Endothelial cell (in vitro differentiated cells): ENCODE measurements at regions not wholly inside any gene's neighbourhood (a gene's known extent, or its start where the extent isn't known, plus 50 kb on each side); places are given as distances from the start of the nearest gene placed in this dataset.

Experiments used
- DNase-seq: peaks from one replicate; pipeline ENCODE4 v3.0.0; 2021; ENCODE audit warnings: low spot score
- H3K27ac Mint-ChIP-seq: one replicate; pipeline ENCODE4 v1.8.0; 2021; ENCODE audit warnings: mixed read lengths, inconsistent platforms; ENCODE audit not compliant: unreplicated experiment
- H3K27me3 Mint-ChIP-seq: one replicate; pipeline ENCODE4 v1.8.0; 2021; ENCODE audit warnings: mild to moderate bottlenecking, moderate library complexity, mixed read lengths, inconsistent platforms; ENCODE audit not compliant: unreplicated experiment
- H3K36me3 Mint-ChIP-seq: one replicate; pipeline ENCODE4 v1.8.0; 2021; ENCODE audit warnings: mild to moderate bottlenecking, low read depth, mixed read lengths, inconsistent platforms; ENCODE audit not compliant: unreplicated experiment
- H3K4me1 Mint-ChIP-seq: one replicate; pipeline ENCODE4 v1.8.0; 2021; ENCODE audit warnings: mild to moderate bottlenecking, mixed read lengths, inconsistent platforms; ENCODE audit not compliant: unreplicated experiment
- H3K4me3 Mint-ChIP-seq: one replicate; pipeline ENCODE4 v1.8.0; 2021; ENCODE audit warnings: mild to moderate bottlenecking, mixed read lengths, inconsistent platforms; ENCODE audit not compliant: unreplicated experiment
- H3K9me3 Mint-ChIP-seq: one replicate; pipeline ENCODE4 v1.8.0; 2021; ENCODE audit warnings: mixed read lengths, inconsistent platforms; ENCODE audit not compliant: unreplicated experiment
- TF ChIP-seq, protein P1 (sequence below): fragments of 200-600 bp; sonication (generic); IDR thresholded peaks from one replicate; pipeline ENCODE4 v1.5.0; 2021; ENCODE audit warnings: antibody characterized with exemption; ENCODE audit not compliant: unreplicated experiment

DNA sequence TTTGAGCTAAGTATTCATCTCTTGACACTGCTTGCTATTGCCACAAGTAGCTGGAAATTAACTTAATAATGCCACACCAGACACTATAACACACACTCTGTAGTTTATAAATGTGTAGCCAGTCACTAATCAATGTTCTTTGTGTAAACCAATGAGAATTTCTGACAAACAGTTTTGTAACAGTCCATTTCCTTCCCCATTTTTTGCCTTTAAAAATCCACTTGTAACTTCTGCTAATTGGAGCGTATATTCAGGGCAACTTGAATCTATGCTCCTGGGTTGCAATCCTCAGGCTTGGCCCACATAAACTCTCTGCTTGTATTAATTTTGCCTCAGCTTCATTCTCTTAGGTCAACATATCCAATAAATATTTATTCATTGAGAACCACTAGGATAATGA lies 125.0 kb upstream of the DHRS4 start:
- no peak overlapping the region for H3K4me3 Mint-ChIP-seq
- H3K27me3 Mint-ChIP-seq = peaks cover 7% of the 10 kb centered on the region
- TF ChIP-seq, protein P1, sequence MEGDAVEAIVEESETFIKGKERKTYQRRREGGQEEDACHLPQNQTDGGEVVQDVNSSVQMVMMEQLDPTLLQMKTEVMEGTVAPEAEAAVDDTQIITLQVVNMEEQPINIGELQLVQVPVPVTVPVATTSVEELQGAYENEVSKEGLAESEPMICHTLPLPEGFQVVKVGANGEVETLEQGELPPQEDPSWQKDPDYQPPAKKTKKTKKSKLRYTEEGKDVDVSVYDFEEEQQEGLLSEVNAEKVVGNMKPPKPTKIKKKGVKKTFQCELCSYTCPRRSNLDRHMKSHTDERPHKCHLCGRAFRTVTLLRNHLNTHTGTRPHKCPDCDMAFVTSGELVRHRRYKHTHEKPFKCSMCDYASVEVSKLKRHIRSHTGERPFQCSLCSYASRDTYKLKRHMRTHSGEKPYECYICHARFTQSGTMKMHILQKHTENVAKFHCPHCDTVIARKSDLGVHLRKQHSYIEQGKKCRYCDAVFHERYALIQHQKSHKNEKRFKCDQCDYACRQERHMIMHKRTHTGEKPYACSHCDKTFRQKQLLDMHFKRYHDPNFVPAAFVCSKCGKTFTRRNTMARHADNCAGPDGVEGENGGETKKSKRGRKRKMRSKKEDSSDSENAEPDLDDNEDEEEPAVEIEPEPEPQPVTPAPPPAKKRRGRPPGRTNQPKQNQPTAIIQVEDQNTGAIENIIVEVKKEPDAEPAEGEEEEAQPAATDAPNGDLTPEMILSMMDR = no peak
- H3K9me3 Mint-ChIP-seq = no peaks in the 10 kb centered on the region
- no peaks in the 10 kb centered on the region for H3K36me3 Mint-ChIP-seq
- DNase-seq = no peak
- H3K4me1 Mint-ChIP-seq = no peaks in the 10 kb centered on the region
- H3K27ac Mint-ChIP-seq = no peak overlapping the region

- Mint-ChIP-seq H3K4me1 (no peaks in the 10 kb centered on the region), H3K36me3 (no peaks in the 10 kb centered on the region), H3K27ac (no peak overlapping the region), H3K27me3 (peaks cover 4% of the 10 kb centered on the region), H3K4me3 (no peak overlapping the region), H3K9me3 (no peaks in the 10 kb centered on the region)
- no peak for DNase-seq
- TF ChIP-seq, protein P1 = no peak
These were observed 123.7 kb upstream of the DHRS4 start for GRCh38 chr14:23829736-23830471.

DNA sequence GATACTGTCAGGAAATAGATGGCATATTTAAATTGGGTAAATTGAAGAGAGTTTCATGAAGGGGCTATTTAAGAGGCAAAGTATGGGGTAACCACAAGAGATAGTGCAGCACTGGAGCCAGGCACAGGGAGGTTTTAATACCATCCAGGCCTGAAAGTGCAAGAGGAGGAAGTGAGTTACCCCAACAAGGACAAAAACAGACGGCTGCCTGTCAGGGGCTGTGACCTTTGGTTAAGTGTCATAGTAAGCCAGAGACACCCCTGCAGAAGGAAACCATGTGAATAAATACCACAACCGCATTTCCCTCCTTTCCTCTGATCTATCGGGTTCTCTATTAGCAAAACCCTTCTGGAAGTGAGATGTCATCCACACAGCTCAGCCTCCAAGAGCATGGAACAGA lies 122.0 kb upstream of the DHRS4 start:
- Mint-ChIP-seq H3K4me3 (no peak overlapping the region), H3K4me1 (no peaks in the 10 kb centered on the region), H3K27me3 (peaks cover 2% of the 10 kb centered on the region), H3K27ac (no peak overlapping the region), H3K9me3 (no peaks in the 10 kb centered on the region), H3K36me3 (no peaks in the 10 kb centered on the region)
- DNase-seq = no peak
- TF ChIP-seq, protein P1 = no peak

GRCh38 chr14:23861666-23862065 lies 91.9 kb upstream of the DHRS4 start:
- TF ChIP-seq, protein P1 = no peak
- H3K9me3 Mint-ChIP-seq = no peaks in the 10 kb centered on the region
- H3K27ac Mint-ChIP-seq = no peak overlapping the region
- H3K4me3 Mint-ChIP-seq = no peak overlapping the region
- no peaks in the 10 kb centered on the region for H3K36me3 Mint-ChIP-seq
- DNase-seq = no peak
- H3K4me1 Mint-ChIP-seq = peaks cover 3% of the 10 kb centered on the region
- no peaks in the 10 kb centered on the region for H3K27me3 Mint-ChIP-seq

DNA sequence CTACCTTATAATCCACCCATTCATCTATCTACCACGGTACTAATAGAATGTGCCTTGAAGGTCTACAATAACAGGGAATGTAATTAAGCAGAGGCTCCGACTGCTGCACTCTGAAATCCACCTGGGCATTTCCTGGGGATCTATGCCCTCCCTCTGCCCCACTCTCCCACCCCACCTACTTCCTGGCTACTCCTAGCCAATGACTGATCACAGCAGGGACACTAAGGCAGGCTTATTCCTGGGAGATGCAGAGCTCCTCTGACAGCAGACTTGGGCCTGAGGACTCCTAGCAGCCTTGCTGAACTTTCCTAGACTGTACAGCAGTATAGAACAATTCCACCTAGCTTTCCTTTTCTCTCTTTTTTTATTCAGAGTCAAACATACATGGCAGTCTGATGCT lies 91.1 kb upstream of the DHRS4 start:
- H3K36me3 Mint-ChIP-seq = no peaks in the 10 kb centered on the region
- no peaks in the 10 kb centered on the region for H3K9me3 Mint-ChIP-seq
- DNase-seq = no peak
- peaks cover 3% of the 10 kb centered on the region for H3K4me1 Mint-ChIP-seq
- H3K27ac Mint-ChIP-seq = no peak overlapping the region
- peaks cover 3% of the 10 kb centered on the region for H3K27me3 Mint-ChIP-seq
- TF ChIP-seq, protein P1 = no peak
- no peak overlapping the region for H3K4me3 Mint-ChIP-seq
